D721Med (cell line): ENCODE measurements at regions not wholly inside any gene's neighbourhood (a gene's known extent, or its start where the extent isn't known, plus 50 kb on each side); places are given as distances from the start of the nearest gene placed in this dataset.

ENCODE experiments used
- DNase-seq: peaks from one replicate; pipeline ENCODE4 v3.0.0; 2011; ENCODE audit warnings: low spot score; ENCODE audit not compliant: insufficient read length
- FAIRE-seq: peaks from 2 replicates; lab custom pipeline; 2011; peaks lifted over from hg19 to GRCh38; lab: Jason Lieb, UNC
- TF ChIP-seq, protein P1 (sequence below): IDR thresholded peaks from 2 replicates; pipeline ENCODE4 v1.5.1; 2012; ENCODE audit warnings: mild to moderate bottlenecking, control low read depth; ENCODE audit not compliant: insufficient read depth; ENCODE audit errors: missing control alignments

DNA sequence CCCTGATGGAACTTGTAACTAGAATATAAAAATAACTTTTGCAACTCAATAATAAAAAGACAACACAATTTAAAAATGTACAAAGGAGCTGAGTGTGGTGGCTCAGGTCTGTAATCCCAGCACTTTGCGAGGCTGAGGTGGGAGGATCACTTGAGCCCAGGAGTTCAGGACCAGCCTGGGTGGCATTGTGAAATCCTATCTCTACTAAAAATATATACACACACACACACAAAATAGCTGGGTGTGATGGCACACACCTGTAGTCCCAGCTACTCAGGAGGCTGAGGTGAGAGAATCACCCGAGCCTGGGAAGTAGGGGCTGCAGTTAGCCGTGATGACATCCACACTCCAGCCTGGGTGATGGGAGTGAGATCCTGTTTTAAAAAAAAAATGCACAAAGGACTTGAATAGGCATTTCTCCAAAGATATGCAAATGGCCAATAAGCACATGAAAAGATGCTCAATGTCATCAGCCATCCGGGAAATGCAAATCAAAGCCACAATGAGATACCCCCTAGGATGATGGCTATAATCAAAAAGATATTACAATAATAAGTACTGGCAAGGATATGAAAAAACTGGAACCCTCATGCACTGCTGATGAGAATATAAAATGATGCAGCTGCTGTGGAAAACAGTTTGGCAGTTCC lies 59.8 kb upstream of the SEPTIN5 start:
- FAIRE-seq (no peak), DNase-seq (no peak)
- TF ChIP-seq, protein P1, sequence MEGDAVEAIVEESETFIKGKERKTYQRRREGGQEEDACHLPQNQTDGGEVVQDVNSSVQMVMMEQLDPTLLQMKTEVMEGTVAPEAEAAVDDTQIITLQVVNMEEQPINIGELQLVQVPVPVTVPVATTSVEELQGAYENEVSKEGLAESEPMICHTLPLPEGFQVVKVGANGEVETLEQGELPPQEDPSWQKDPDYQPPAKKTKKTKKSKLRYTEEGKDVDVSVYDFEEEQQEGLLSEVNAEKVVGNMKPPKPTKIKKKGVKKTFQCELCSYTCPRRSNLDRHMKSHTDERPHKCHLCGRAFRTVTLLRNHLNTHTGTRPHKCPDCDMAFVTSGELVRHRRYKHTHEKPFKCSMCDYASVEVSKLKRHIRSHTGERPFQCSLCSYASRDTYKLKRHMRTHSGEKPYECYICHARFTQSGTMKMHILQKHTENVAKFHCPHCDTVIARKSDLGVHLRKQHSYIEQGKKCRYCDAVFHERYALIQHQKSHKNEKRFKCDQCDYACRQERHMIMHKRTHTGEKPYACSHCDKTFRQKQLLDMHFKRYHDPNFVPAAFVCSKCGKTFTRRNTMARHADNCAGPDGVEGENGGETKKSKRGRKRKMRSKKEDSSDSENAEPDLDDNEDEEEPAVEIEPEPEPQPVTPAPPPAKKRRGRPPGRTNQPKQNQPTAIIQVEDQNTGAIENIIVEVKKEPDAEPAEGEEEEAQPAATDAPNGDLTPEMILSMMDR, result no peak

DNA sequence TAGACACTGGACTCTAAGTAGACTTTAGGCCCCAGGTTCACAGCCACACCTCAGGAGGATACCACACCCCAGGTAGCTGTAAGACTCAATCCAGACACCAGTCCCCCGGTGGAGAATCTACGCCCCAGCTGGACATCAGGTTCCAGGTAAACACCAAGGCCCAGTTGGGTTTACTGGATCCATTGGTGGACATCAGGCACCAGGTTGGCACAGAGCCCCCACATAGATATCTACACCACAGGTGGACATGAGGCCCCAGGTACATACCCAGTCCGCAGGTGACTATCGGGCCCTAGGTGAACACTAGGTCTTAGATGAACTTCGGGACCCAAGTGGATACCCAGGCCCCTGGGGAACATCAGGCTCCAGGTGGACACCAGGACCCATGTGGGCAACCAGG lies 58.9 kb upstream of the SEPTIN5 start:
- FAIRE-seq (no peak), DNase-seq (no peak)
- TF ChIP-seq, protein P1, result no peak

DNA sequence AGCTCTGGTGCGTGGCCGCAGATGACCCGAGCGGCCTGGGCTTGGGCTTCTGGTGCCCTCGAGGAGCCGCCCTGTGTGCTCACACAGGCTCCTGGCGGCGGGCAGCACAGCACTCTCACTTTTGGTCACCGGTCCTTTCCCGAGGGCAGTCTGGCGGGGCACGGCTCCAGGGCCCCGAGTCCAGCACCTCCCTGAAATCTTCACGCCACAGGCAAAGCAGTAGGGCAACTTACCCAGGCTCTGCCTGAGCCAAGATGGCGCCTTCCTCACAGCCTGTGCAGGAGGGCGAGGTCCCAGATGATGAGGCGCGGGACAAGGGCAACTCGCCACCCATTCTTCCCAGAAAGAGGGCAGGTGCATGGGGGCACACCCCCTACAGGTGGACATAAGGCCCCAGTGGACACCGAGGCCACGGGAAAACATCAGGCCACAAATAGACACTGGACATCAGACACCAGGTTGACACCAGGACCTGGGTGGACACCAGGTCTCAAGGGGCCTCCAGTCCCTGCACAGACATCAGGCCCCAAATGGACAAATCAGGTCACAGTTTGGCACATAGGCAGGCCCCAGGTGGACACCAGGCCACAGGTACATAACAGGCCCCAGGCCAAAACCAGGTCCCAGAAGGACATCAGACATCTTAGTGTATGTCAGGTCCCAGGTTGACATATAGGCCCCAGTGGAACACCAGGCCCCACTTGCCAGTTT lies 57.6 kb upstream of the SEPTIN5 start:
- TF ChIP-seq, protein P1, result no peak
- DNase-seq, result no peak
- FAIRE-seq, result no peak

DNA sequence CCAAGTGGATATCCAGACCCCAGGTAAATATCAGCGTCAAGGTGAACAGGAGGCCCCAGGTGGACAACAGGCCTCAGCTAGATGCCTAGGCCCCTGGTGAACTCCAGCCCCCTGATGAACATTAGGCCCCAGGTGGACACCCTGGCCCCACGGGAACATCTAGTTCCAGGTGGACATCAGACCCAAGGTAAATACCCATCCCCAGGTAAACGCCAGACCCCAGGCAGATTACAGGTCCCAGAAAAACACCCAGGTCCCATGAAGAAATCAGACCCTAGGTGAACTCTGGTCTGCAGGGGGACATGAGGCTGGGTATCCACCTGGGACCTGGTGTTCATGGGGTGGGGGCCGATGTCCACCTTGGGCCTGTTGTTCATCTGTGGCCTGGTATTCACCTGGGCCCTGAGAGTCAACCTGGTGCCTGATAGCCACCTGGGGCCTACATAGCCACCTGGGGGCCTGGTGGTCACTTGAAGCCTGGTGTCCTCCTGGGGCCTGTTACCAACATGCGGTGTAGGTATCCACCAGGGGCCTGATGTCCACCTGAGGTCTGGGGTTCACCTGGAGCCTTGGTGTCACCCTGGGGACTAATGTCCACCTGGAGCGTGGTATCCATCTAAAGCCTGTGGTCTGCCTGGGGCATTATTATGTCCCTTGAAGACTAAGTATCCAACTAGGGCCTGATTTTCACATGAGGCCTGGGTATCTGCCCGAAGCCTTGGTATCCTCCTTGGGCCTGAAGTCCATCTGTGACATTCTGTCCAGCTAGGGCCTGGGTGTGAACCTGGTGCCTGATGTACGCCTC lies 56.8 kb upstream of the SEPTIN5 start:
- no peak for FAIRE-seq
- no peak for DNase-seq
- TF ChIP-seq, protein P1, result no peak

DNA sequence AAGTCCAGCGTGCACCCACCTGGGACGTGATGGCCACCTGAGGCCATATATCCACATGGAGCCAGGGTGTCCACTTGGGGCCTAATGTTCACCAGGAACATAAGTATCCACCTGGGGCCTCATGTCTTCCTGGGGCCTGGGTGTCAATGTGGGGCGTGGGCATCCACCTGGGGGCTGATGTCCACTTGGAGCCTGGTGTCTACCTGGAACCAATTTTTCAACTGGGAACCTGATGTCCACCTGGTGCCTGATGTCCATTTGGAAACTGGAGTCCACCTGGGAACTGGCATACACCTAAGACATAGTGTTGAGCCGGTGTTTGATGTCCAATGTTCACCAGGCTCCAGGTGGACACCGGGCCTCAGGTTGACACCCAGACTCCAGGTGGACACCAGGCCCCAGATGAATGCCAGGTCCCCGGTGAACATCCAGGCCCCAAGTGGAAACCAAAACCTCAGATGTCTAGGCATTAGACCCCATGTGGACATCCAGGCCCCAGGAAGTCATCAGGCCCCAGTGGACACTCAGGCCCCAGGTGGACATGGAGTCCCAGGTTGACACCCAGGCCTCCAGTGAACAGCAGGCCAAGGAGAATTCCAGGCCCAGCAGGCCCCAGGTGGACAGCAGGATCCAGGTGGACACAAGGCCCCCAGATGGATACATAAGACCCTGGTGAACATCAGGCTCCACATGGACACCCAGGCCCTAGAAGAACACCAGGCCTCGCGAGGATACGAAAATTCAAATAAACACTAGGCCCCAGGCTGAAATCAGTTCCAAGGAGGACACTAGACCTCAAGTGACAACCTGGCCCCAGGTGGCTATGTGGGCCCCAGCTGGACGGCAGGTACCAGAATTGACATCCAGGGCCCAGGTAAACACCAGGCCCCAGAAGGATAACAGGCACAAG lies 56.0 kb upstream of the SEPTIN5 start:
- TF ChIP-seq, protein P1, result no peak
- FAIRE-seq, result no peak
- no peak for DNase-seq

DNA sequence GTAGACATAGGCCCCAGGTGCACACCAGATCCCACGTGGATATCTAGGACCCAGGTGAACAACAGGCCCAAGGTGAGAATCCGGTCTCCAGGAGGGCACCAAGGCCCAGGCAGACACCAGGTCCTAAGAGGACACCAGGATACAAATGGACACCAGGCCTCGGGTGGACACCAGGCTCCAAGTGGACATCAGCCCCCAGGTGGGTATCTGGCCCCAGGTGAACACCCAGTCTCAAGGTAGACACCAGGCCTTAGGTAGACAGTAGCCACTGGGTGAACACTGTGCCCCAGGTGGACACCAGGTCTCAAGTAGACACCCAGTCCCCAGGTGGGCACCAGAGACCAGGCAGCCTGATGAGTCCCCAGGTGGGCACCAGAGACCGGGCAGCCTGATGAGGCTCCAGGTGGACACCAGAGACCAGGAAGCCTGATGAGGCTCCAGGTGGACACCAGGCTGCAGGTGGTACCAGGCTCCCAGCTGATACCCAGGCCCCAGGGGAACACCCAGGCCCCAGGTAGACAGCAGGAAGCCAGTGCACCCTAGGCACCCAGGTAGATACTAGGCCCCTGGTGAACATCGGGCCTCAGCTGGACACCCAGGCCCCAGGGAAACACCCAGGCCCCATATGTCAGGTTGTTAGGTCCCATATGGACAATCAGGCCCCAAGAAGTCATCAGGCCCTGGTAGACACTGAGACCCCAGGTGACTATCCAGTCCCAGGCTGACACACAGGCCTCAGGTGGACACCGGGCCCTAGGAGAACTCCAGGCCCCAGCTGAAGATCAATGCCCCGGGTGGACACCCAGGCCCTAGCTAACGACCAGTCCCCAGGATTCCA lies 55.1 kb upstream of the SEPTIN5 start:
- FAIRE-seq (no peak), DNase-seq (no peak)
- TF ChIP-seq, protein P1, result no peak
